ENCODE measurements at regions not wholly inside any gene's neighbourhood (a gene's known extent, or its start where the extent isn't known, plus 50 kb on each side); places are given as distances from the start of the nearest gene placed in this dataset.

GRCh38 chr16:6266703-6267102, 1065.9 kb upstream of the RBFOX1 start:
- Histone ChIP-seq H3K4me1 (ENCODE audit: control insufficient read depth, extremely low read depth, insufficient read depth, low read length) (no peaks in the 10 kb centered on the region), H4K20me1 (replicated peaks; ENCODE audit: control insufficient read depth, extremely low read depth, insufficient read depth, low read length) (no peaks in the 10 kb centered on the region), H3K27ac (ENCODE audit: insufficient read depth, low read depth, low read length) (no peak overlapping the region), H3K4me2 (ENCODE audit: insufficient read depth, low read length) (no peak overlapping the region), H3K9me3 (replicated peaks; ENCODE audit: control insufficient read depth, insufficient read depth, low read length) (peaks cover 2% of the 10 kb centered on the region), H3K36me3 (ENCODE audit: control insufficient read depth in 2 of 2, extremely low read depth in 1 of 2, insufficient read depth in 2 of 2, low read length in 2 of 2) (no peaks in the 10 kb centered on the region), H3K9ac (replicated peaks; ENCODE audit: extremely low read depth, insufficient read depth, low read length) (no peak overlapping the region), H3K4me3 (replicated peaks in 1 of 3; ENCODE audit: insufficient read depth in 1 of 3, low read depth in 1 of 3, low read length in 3 of 3) (no peak overlapping the region), H3K79me2 (ENCODE audit: control insufficient read depth, insufficient read depth, low read length) (no peaks in the 10 kb centered on the region), H3K9me1 (replicated peaks; ENCODE audit: control insufficient read depth, extremely low read depth, insufficient read depth, low read length) (no peaks in the 10 kb centered on the region), H3K27me3 (ENCODE audit: control insufficient read depth in 2 of 2, insufficient read depth in 2 of 2, low read length in 2 of 2) (no peaks in the 10 kb centered on the region), H2AFZ (ENCODE audit: low read depth, low read length) (no peak overlapping the region)
- intact Hi-C loops (cut with micrococcal nuclease) = no loop called here
- dilution Hi-C loops (cut with MboI; ENCODE audit: extremely low pct_ligation_motif_present, low sequenced_read_pairs) = no loop called here
- FAIRE-seq = no peak
- no peak for DNase-seq (ENCODE audit: low read depth, low spot score)
- ChIA-PET CTCF (no interaction called here), POLR2A (no interaction called here)
- TF ChIP-seq FOS (IDR thresholded peaks at IDR 0.05; ENCODE audit: borderline replicate concordance, insufficient read depth, low read length) = no peak
- no peak for TF ChIP-seq MAX (IDR thresholded peaks at IDR 0.05; ENCODE audit: insufficient read depth, insufficient read length)
- no peak for TF ChIP-seq CTCF (IDR thresholded peaks at IDR 0.05; ENCODE audit: extremely low read depth in 1 of 2, insufficient read depth in 1 of 2, low read depth in 1 of 2, low read length in 2 of 2)
- TF ChIP-seq GATA2 (IDR thresholded peaks at IDR 0.05; ENCODE audit: insufficient read depth, insufficient read length, low read depth, low read length) = no peak
- TF ChIP-seq MYC (IDR thresholded peaks at IDR 0.05; ENCODE audit: low read depth, low read length) = no peak
- TF ChIP-seq JUN (IDR thresholded peaks at IDR 0.05; ENCODE audit: borderline replicate concordance, insufficient read depth, insufficient read length, low read depth) = no peak
- TF ChIP-seq POLR2AphosphoS5 (IDR thresholded peaks at IDR 0.05; ENCODE audit: insufficient read depth, low read depth, low read length) = no peak
- TF ChIP-seq EZH2 (IDR thresholded peaks at IDR 0.05; ENCODE audit: borderline replicate concordance, low read depth, low read length, severe bottlenecking) = no peak
- TF ChIP-seq POLR2A (IDR thresholded peaks at IDR 0.05; ENCODE audit: low read depth, low read length) = no peak
- BruUV-seq (replicated peaks) = no TSS peak
